NCI-H345 (cell line): ENCODE measurements at regions not wholly inside any gene's neighbourhood (a gene's known extent, or its start where the extent isn't known, plus 50 kb on each side); places are given as distances from the start of the nearest gene placed in this dataset.

Experiments
- DNase-seq: peaks from one replicate; lab custom pipeline; 2025; lab: John Stamatoyannopoulos, UW

DNA sequence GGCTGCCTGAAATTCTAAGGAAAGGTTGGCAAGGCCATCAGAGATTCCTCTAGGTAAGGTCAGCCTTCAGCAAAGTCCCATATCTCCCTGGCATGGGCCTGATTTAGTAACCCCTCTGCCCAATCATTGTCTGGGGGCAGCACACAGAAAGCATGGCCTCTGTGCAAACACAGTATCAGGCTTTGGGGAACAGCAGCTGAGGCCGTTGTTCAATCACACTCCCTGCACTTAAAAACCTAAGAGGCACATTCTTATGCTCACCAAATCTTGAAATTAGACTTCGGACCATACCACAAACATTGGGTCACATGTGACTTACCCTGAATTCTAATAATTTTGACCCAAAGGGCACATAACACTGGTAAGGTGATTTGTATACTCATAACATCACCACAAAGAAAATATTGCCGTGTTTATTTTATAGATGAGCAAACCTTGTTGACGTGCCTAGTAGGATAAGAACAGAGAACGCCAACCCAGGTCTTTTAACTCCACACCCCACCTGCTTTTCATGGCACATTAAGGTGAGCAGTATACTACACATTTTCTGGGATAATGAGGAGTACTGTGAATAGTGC, 212.7 kb downstream of the HNMT start:
- no peak for DNase-seq

DNA sequence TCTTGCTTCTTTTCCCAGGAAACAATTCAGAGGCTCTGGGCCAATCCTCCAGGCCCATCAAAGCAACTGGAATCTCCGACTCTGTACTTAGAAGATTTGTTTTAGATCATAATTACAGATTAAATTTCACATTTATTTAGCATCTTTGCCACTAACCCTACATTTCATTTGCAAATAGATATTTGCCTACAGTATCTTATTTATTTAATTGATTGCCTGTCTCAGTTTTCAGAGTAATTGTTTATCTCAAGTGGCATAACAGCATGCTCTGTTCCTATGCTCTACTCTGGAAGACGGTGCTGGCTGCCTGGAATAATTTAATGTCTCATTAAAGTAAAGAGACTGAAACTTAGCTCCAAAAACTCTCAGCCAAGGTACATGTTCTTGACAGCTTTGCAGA, 213.4 kb downstream of the HNMT start:
- DNase-seq: no peak

DNA sequence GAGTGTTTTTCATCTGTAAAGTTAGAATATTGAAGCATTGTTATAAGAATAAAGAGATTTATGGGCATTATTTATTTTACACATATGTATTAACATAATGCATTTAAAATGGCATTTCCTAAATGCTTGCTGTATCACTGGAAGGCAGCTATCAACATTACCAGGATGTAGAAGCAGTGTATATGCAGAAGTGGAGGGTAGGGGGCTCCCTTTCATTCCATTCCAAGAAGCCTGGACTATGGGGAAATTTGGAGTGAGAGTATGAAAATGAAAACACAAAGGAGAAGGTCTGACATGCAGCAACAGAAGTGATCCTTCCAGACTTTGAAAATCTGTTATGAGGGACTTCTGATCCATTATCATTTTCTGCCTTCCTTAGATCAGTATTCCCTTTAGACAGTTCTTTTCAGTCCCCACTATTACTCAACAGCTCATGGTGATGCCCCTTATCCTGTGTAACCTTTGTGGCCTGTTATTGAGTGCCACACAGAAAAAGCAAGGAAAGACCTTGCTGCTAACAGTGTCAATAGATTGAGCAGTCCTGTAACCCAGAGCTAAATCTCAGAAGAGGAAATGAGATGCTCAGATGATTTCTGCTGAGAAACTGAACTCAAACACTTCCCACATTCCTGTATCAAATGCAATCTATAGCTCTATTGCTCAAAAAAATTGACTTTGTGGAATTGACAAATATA, 216.6 kb downstream of the HNMT start:
- no peak for DNase-seq

DNA sequence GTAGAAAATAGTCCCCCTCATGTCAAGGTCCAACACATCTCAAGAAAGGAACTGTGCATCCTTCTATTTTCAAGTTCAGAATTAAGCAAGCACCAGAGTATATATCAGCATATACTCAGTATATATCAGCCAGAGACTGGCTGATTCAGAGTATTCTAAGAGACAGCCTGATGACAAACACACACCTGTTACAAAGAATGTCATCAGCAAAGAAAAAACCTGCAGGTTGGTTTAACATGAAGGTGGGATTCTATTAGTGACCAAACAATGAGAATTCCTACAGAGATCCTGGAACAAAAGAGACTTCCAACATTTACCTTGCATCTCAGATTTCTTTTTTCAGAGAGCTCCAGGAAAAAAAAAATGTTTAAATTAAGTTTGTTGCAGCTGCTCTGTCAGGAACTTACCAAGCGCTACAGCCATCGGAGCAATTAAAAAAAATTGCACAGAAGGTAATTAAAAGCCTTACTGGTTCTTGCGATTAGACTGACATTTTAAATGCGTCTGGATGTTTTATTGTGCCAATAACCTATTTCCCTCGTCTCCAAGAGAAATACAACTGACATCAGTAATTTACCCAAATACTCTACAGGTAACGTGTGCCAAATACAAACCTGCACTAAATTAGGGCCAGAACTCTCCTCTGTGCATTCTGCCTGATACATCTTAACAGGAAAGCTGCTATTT, 218.1 kb downstream of the HNMT start:
- DNase-seq: no peak

DNA sequence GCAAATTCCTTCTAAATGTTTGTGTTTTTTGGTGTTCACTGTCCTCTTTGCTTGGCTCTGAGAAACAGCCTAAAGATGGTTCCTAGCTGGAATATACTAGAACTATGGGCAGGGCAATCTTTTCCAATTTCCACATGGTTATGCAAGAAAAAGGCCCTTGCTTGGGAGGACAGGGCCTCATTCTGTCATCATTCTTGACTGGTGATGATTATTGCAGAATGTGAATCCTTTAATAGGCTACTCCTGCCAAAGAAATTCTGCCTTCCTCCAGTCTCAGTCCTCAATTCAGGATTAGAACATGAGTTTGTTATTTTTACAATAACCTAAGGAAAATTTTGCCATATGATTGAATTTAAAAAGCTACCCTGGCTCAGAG, 218.7 kb downstream of the HNMT start:
- no peak for DNase-seq

DNA sequence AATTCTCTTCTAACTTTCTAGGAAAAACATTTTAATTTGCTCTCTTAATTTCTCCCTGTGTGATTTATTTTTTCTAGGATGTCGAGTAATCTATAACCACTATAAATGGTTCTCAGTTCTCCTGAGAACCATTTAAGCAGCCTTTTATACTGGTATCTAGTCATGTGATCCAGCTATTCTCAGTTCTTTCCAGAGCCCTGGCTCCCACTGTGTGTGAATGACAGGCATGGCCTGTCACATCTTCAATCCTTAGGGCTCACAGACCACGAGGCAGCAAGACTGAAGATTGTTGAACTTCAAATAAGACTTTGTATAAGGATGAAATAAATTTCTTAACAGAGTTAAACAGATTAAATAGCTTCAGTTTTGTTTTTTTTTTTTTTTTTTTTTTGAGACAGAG, 219.4 kb downstream of the HNMT start:
- no peak for DNase-seq

DNA sequence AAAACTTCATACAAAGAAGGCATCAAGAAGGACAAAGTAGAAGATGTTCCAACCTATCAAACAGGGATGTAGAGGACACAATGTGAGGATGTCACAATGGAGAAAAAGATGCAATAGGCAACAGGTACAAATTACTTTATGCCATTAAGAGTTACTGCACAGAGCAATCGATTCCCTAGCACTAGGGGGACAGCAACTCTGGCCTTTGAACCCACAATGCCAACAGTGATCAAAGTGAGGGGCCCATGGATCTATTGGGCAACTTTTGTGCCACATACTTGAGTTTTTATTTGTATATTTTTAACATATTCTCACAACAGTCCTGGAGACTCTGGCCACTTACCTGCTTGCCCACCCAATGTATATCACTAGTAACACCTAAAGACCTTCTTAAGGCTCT, 220.2 kb downstream of the HNMT start:
- no peak for DNase-seq

DNA sequence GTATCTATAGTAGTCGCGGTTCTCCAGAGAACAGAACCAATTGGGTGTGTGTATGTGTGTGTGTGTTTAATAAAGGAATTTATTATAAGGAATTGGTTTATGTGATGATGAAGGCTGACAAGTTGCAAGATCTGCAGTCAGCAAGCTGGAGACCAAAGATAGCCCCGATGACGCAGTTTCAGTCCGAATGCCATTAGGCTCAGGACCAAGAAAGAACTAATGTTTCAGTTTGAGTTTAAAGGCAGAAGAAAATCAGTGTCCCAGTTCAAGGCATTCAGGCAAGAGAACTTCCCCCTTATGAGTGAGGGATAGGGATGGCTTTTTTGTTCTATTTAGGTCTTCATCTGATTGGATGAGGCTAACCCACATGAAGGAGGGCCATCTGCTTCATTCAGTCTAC, 221.6 kb downstream of the HNMT start:
- no peak for DNase-seq

DNA sequence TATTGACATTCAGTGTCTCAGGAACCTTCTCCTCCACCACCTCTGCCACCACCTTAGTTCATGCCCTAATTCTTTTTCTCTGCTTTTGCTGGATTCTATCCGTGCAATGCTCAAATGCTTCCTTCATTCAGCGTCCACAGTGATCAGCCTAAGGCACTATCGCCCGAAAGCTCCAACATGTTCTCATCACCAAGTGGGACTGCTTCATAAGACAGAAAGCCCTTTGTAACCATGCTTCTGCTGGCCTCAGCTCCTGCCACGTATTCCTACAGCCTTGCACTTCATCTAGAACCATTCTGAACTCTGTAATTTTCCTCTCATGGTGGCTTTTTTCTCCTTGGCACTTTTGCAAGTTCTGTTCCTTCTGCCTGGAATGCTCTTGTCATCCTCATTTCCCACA, 222.9 kb downstream of the HNMT start:
- DNase-seq: no peak

DNA sequence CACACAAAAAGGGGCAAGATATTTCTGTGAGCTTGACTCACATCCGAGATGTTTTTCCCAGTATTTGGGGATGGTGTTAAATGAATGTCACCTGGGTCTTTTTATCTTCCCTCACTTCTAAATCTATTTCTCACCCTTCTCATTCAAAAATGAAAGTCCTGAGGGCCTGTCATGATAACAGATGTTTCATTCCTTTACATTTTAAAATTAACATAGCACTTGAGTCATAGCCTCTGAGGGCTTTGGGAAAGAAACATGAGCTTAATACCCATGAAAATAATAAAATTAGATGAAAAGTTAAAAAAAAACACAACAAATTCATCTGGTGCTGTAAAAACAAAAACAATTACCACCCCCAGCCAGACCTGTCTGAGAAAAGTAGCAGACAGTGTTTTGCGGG, 226.7 kb downstream of the HNMT start:
- DNase-seq: no peak

DNA sequence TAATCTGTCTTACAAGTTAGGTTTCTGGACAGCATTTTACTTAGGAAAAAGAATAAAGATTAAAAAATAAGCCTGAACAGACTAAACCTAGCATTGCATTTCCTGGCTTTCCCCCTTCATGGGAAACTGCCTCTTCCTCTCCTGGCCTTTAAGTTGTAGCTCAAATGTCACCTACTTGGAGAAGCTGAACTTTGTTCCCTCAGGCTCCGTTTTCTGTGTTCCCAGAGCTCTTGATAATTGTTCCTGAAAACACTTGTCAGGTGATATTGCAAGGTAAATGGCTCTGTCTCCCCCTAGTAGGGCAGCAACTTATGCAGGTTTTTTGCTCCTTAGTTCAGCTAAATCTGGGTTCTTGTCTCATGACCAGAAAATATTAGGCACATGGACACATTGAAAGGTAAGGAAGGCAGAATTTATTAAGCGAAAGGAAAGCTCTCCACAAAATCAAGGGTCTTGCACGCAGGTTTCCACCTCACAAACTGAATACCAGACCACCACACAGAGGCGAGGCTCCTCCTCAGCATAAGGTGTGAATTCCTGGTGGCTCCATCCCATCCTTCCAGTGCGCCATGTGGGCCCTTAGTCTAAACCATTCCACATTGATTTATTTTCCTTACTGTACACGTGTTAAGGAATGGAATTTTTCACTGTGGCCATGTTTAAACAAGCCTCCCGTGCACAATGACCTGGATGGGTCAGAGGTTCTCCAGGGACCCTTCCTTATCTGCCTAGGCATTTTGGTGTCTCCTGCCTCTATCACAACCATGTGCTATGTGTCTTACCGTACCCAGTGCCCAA, 229.3 kb downstream of the HNMT start:
- DNase-seq: no peak

DNA sequence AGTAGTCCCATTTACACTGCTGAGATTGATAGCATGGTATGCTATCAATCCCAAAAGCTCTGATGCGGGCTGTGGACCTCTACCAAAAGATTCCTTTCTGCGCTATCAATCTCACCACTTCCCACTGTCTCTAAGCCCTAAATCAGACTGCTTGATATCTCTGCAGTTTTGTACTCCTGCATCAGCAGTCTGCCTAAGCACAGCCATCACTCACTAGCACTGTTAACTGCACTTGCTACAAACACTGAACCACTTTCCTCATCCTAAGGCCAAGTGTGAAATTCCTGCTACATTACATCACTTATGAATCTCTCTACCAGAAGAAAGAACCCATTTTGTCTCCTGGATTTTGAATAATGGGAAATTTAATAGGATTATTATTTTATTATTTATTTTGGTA, 237.0 kb downstream of the HNMT start:
- no peak for DNase-seq

DNA sequence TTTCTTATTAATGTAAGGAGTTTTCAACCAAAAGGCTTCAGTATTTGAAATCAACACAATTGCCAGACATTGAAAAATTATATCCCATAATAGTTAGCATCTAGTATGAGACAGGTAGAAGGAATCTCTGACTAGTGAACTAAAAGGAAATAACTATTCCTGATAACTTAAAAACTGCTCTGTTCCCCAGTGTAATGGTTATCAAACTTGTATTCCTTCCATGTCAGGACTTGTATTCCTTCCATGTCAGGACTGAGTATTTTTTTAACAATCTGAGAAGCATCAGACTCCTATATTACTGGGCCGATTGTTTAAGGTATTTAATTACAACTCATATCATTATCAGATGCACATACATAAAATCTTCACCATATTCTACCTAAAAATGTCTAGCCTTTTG, 238.5 kb downstream of the HNMT start:
- no peak for DNase-seq

DNA sequence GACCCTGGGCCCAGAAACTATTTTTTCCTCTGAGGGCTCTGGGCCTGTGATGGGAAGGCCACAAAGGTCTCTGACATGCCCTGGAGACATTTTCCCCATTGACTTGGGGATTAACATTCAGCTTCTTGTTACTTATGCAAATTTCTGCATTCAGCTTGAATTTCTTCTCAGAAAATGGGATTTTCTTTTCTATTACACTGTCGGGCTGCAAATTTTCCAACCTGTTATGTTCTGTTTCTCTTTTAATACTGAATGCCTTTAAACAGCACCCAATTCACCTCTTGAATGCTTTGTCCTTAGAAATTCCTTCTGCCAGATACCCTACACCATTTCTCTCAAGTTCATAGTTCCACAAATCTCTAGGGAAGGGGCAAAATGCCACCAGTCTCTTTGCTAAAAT, 241.0 kb downstream of the HNMT start:
- DNase-seq: no peak

DNA sequence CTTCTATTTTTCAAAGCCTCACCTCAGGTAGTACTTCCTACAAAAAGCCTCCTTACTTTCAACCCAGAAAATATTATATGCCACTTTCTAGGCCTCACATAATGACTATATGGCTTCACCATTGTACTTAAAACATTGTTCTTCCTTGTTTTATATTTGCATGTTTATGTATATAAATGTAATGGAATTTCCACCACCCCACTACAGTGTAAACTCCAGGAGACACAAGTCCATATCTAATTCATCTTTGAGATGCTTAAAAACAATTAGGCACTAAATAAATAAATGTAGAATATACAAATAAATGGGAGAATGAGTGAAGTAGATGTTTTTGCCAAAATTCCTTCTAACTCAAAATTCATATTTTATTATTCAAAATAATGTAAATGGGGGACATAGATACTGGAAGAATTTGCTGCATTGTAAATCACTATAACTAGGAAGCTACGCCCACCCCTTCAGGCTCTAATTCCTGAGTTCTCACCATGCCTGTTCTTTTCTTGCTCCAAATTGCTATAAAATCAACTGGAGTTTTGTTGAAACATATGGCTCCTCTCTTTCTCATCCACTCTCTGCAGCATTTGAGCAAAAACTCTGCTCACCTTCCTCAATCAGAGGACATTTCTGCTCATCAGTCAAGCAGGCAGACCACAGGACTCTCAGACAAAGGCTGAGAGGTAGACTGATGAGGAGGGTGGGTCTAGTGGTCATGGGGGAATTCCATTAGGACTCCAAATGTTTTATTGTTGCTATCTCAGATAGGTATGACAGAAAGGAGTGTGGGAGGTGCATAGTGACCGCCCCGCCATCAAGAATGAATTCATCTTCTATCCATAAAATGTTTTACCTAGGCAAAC, 243.0 kb downstream of the HNMT start:
- no peak for DNase-seq

DNA sequence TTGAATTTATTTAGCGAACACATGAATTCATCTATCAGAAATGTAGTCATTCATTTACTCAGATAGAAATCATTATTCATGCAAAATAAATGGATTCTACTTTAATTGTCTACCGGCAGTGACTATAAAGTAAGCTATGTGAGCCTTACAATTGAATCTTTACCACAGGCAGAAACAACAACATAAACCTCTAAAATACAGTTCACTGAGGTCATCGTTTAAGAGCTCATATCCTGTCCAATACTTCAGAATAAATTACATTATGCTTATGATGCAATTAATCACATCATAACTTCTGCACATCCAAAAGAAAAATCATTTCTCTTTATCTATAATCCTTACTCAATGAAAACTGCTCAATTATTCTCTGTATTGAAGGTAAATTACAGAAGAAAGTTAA, 244.7 kb downstream of the HNMT start:
- DNase-seq: no peak

DNA sequence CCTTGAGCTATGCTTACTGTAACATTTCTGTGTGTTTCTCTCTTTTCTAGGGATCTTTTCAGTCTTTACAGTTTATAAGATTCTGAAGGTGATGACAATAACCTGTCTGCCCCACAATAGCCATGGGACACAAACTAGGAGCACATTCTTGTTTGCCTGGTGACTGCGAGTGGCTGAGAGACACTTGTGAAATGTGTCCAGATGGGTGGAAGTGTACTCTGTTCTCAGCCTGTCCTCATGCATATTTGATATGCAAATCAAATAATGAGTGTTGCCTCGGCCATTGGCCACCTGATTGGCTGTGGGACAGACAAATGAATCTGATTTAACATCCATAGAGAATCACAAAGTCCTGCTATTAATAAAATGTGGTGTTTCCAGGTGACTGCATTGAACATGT, 246.2 kb downstream of the HNMT start:
- DNase-seq: no peak

DNA sequence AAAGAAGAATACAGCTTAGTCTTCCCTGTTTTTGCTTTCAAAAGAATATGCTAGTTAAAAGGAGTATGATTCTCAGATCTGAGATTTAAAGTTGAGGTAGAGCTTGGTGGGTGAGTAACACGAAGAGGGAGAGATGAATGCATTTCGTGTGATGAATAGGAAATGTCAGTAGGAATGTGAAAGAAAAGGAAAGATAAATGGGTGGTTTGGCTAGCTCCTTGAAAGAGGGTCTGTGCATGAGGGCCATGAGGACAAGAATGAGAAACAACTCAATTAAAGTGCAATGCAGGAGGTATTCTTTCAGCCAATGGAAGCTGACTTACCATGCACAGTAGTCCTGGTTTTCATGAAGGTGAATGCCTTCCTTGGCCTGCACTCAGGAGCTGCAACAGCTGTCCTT, 248.2 kb downstream of the HNMT start:
- DNase-seq: no peak

DNA sequence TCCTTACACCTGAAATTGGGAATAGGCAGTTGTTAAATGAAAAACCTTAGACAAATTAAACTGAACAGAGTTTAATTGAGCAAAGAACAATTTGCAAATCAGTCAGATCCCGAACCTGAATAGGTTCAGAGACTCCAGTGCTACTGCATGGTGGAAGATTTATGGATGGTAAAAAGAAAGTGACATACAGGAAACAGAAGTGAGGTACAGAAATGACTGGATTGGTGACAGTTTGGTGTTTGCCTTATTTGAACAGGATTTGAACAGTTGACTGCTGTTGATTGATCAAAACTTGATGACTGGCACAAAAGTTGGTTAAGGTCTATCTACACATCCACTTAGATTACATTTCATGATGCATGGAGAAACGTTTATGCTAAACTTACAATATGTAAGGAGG, 248.8 kb downstream of the HNMT start:
- DNase-seq: no peak

DNA sequence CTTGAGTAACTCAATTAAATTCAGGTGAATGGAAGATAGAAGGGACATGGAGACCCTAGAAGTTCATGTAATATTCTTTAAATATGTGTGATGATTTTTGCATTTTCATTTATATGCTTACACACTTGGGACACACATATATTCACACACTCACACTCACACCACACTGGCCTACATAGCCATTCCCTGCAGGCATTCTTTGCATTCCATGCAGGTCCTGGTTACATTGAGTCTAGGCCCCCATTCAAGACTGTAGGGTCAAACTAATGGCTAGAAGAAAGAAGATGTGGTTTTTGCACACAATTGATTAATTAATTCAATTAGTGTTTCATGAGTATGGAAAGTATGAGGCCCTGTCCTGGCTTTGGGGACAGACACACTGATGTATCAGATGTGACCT, 249.4 kb downstream of the HNMT start:
- no peak for DNase-seq

DNA sequence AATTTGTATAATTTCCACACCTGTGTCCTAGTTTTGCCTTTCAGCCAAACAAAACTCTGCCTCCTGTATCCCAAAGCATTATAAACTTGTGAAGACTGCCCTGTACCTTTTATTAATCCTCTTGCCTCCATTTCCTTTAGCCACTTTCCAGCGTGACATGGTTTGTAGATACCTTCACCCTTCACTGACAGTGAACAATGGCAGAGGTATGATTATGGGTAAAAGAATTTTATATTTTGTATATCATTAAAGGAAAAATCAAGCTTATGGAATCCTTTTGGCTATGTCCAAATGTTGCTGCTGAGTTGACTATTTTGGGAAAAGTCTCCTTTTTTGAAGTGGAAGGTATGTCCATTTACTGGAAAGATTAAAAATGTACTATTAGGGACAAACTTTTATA, 251.7 kb downstream of the HNMT start:
- DNase-seq: no peak

DNA sequence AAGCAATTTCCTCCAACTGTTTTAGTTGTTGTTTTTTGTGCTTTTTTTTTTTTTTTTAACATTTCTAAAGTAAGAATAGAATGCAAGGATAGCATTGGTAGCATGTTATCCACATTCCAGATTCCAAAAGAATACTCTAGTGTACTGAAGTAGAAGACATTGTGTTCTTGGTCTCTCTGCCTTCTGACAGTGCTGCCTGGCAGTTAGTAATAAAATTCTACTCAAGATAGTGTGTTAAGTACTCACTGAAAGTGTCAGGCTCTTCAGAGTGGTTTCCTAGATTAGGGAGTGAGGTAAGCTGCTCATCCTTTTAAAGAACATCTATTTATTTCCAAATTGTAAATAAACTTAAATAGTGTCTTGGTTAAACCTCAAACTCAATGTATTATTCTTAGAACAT, 253.7 kb downstream of the HNMT start:
- no peak for DNase-seq
